Peyer's patch (tissue), 4 donors: ENCODE measurements at regions not wholly inside any gene's neighbourhood (a gene's known extent, or its start where the extent isn't known, plus 50 kb on each side); places are given as distances from the start of the nearest gene placed in this dataset.

Experiments used
- DNase-seq, 3 donors: peaks; one replicate each; pipeline ENCODE4 v3.0.0-alpha.2; 2017 to 2019
- H3K27ac ChIP-seq, 4 donors: fragments of 200-600 bp; sonication (generic); one replicate each; pipeline ENCODE4 v1.5.1; 2016 to 2019
- H3K27me3 ChIP-seq, 2 donors: fragments of 200-600 bp; sonication (generic); one replicate each; pipeline ENCODE4 v1.5.1; 2019
- H3K36me3 ChIP-seq, 3 donors: fragments of 200-600 bp; sonication (generic); one replicate each; pipeline ENCODE4 v1.5.1; 2016 to 2019
- H3K4me1 ChIP-seq, 4 donors: fragments of 200-600 bp; sonication (generic); one replicate each; pipeline ENCODE4 v1.5.1; 2016 to 2019
- H3K4me3 ChIP-seq, 4 donors: fragments of 200-600 bp; sonication (generic); 1 replicate in 3 of 4; 2 replicates in 1 of 4; pipeline ENCODE4 v1.5.1; 2016 to 2019; ENCODE audit warnings: mild to moderate bottlenecking in 1 of 4
- H3K9me3 ChIP-seq, 4 donors: fragments of 200-600 bp; sonication (generic); one replicate each; pipeline ENCODE4 v1.5.1; 2016 to 2019; ENCODE audit warnings: mild to moderate bottlenecking in 1 of 4
- CTCF ChIP-seq, 6 experiments: fragments of 450-650 bp in 4 of 6; fragments of 200-600 bp in 2 of 6; sonication (generic) in 1 of 6; IDR thresholded peaks; one replicate each; pipeline ENCODE4 v1.5.1; 2017 to 2019; ENCODE audit warnings: antibody characterized with exemption in 6 of 6, mild to moderate bottlenecking in 3 of 6, moderate library complexity in 1 of 6
- POLR2A ChIP-seq, 2 donors: fragments of 450-650 bp; IDR thresholded peaks; one replicate each; pipeline ENCODE4 v1.5.1; 2017; ENCODE audit warnings: antibody characterized with exemption in 2 of 2, mild to moderate bottlenecking in 2 of 2, moderate library complexity in 2 of 2

GRCh38 chr9:18371621-18372020 is 102.3 kb upstream of the ADAMTSL1 start:
- H3K36me3 ChIP-seq: no peaks in the 10 kb centered on the region
- H3K9me3 ChIP-seq: no peaks in the 10 kb centered on the region
- no peaks in the 10 kb centered on the region for H3K27me3 ChIP-seq
- no peaks in the 10 kb centered on the region for H3K4me1 ChIP-seq
- DNase-seq: no peak
- H3K4me3 ChIP-seq: no peak overlapping the region
- no peak for TF ChIP-seq CTCF (IDR thresholded peaks at IDR 0.05)
- H3K27ac ChIP-seq: no peak overlapping the region

GRCh38 chr9:18379073-18379811 is 94.7 kb upstream of the ADAMTSL1 start:
- no peak overlapping the region for H3K27ac ChIP-seq
- DNase-seq: no peak
- no peaks in the 10 kb centered on the region for H3K36me3 ChIP-seq
- no peaks in the 10 kb centered on the region for H3K27me3 ChIP-seq
- TF ChIP-seq POLR2A (IDR thresholded peaks at IDR 0.05): no peak
- no peak for TF ChIP-seq CTCF (IDR thresholded peaks at IDR 0.05)
- H3K4me1 ChIP-seq: no peaks in the 10 kb centered on the region
- H3K4me3 ChIP-seq: no peak overlapping the region
- no peaks in the 10 kb centered on the region for H3K9me3 ChIP-seq

GRCh38 chr9:18382243-18382642 is 91.7 kb upstream of the ADAMTSL1 start:
- H3K27me3 ChIP-seq: no peaks in the 10 kb centered on the region
- TF ChIP-seq CTCF (IDR thresholded peaks at IDR 0.05): no peak
- no peak for TF ChIP-seq POLR2A (IDR thresholded peaks at IDR 0.05)
- H3K4me3 ChIP-seq: no peak overlapping the region
- no peak for DNase-seq
- no peaks in the 10 kb centered on the region for H3K9me3 ChIP-seq
- no peak overlapping the region for H3K27ac ChIP-seq
- no peaks in the 10 kb centered on the region for H3K4me1 ChIP-seq
- no peaks in the 10 kb centered on the region for H3K36me3 ChIP-seq

- no peaks in the 10 kb centered on the region for H3K36me3 ChIP-seq
- no peaks in the 10 kb centered on the region for H3K4me1 ChIP-seq
- H3K4me3 ChIP-seq: no peak overlapping the region
- H3K9me3 ChIP-seq: no peaks in the 10 kb centered on the region
- H3K27ac ChIP-seq: no peak overlapping the region
- H3K27me3 ChIP-seq: no peaks in the 10 kb centered on the region
- no peak for DNase-seq
- no peak for TF ChIP-seq POLR2A (IDR thresholded peaks at IDR 0.05)
- no peak for TF ChIP-seq CTCF (IDR thresholded peaks at IDR 0.05)
These were observed 89.9 kb upstream of the ADAMTSL1 start for GRCh38 chr9:18384066-18384465.

GRCh38 chr9:18385696-18386490 is 88.1 kb upstream of the ADAMTSL1 start:
- H3K4me1 ChIP-seq: no peaks in the 10 kb centered on the region
- H3K9me3 ChIP-seq: no peaks in the 10 kb centered on the region
- H3K27ac ChIP-seq: no peak overlapping the region
- TF ChIP-seq CTCF (IDR thresholded peaks at IDR 0.05): no peak
- no peak for TF ChIP-seq POLR2A (IDR thresholded peaks at IDR 0.05)
- DNase-seq: no peak
- no peak overlapping the region for H3K4me3 ChIP-seq
- H3K27me3 ChIP-seq: no peaks in the 10 kb centered on the region
- H3K36me3 ChIP-seq: no peaks in the 10 kb centered on the region
